A673 (cell line): ENCODE measurements at regions not wholly inside any gene's neighbourhood (a gene's known extent, or its start where the extent isn't known, plus 50 kb on each side); places are given as distances from the start of the nearest gene placed in this dataset.

ENCODE experiments used
- CTCF ChIP-seq: fragments of 300-800, 200-600 bp; sonication (generic); conservative IDR thresholded peaks from 2 replicates; pipeline ENCODE4 v1.5.1; 2017; ENCODE audit warnings: low read depth, mild to moderate bottlenecking, antibody characterized with exemption, low read length, moderate library complexity, mixed read lengths
- EZH2 ChIP-seq: fragments of 200-600 bp; sonication (generic); IDR thresholded peaks from 2 replicates; pipeline ENCODE4 v1.6.1; 2017; ENCODE audit warnings: borderline replicate concordance, low read depth, mild to moderate bottlenecking, mixed read lengths, antibody characterized with exemption, low read length; ENCODE audit not compliant: poor library complexity, severe bottlenecking

GRCh38 chr9:108270561-108270960, 585.2 kb downstream of the ACTL7B start:
- TF ChIP-seq CTCF, result no peak
- TF ChIP-seq EZH2, result no peak
